C4-2B (cell line): ENCODE measurements at regions not wholly inside any gene's neighbourhood (a gene's known extent, or its start where the extent isn't known, plus 50 kb on each side); places are given as distances from the start of the nearest gene placed in this dataset.

Experiments
- H3K27ac ChIP-seq: fragments of 450-650 bp; 2 replicates; pipeline ENCODE4 v1.5.1; 2017
- ZFX ChIP-seq: fragments of 450-650 bp; IDR thresholded peaks from 2 replicates; pipeline ENCODE4 v1.6.1; 2017
- TF ChIP-seq, protein P1 (sequence below): fragments of 450-650 bp; conservative IDR thresholded peaks from 2 replicates; pipeline ENCODE4 v1.5.1; 2017; ENCODE audit warnings: mild to moderate bottlenecking

DNA sequence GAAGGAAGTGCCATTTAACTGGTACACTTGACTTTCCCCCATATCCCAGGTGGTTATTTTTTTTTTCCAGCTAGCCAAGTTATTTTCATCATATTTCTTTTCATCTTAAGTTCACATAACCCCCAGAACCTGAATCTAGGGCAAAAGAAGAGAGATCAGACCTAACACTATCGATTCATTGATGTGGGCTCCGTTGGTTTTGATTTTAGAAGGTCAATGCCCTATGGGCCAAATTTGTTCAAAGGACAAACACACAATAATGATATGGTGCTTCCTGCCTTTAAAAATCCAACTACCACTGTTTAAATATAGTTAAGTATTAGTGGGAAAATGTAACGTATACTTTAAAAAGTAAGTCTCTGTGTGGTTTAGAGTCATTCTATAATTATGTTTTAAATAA, 665.7 kb downstream of the ZNF674 start:
- H3K27ac ChIP-seq: no peak overlapping the region
- no peak for TF ChIP-seq ZFX
- TF ChIP-seq, protein P1, sequence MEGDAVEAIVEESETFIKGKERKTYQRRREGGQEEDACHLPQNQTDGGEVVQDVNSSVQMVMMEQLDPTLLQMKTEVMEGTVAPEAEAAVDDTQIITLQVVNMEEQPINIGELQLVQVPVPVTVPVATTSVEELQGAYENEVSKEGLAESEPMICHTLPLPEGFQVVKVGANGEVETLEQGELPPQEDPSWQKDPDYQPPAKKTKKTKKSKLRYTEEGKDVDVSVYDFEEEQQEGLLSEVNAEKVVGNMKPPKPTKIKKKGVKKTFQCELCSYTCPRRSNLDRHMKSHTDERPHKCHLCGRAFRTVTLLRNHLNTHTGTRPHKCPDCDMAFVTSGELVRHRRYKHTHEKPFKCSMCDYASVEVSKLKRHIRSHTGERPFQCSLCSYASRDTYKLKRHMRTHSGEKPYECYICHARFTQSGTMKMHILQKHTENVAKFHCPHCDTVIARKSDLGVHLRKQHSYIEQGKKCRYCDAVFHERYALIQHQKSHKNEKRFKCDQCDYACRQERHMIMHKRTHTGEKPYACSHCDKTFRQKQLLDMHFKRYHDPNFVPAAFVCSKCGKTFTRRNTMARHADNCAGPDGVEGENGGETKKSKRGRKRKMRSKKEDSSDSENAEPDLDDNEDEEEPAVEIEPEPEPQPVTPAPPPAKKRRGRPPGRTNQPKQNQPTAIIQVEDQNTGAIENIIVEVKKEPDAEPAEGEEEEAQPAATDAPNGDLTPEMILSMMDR: no peak

DNA sequence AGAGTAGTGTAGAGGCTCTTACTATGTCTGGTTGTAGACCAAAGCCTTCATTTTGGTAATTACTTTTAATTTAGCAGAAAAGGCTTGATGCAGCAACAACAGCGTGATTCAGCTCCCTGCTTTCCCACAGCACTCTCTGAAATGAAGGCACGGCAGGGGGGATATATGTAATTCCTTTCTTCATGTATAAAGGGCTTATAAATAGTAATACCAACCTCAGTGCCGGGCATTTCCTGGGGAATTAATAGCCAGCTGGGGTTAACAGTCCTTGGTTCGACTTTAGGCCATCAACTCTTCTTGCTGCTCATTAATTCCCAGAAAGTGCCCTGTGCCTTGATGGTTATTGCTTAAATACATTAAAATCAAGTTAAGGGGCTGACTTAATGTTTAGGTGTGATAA, 669.0 kb downstream of the ZNF674 start:
- H3K27ac ChIP-seq: no peak overlapping the region
- no peak for TF ChIP-seq ZFX
- TF ChIP-seq, protein P1: no peak

DNA sequence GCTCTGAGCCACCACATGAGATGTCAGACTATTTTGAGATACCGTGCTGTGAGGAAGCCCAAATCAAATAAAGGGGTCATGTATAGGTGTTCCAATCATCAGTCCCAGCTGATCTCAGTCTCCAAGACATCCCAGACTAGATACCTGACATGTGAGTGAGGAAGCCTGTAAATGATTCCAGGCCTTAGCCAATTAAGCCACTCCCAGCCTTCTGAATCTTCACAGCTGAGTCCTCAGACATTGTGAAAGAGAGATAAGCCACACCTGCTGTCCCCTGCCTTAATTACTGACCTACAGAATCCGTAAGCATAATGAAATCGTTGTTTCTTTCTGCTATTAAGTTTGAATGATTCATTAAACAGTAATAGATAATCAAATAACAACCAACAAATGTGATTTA, 671.4 kb downstream of the ZNF674 start:
- no peak overlapping the region for H3K27ac ChIP-seq
- TF ChIP-seq, protein P1: no peak

DNA sequence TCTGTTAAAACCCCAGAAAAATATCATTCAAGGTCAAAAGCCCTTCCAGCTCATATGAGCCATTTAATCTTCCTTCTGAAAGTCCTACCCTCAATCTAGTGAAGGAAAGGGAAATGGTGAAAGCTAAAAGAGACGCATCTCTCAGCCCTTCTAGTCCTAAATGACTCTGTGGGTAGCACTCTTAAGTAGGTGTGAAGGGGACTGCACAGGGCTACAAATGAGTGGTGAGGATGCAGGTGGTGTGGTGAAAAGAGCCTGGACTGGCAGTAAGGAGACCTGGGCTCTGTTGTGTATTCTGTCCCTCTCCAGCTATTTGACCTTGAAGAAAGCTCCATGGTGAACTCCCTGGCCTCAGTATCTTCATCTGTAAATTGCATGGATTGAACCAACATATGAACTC, 671.8 kb upstream of the DIPK2B start:
- TF ChIP-seq ZFX: no peak
- TF ChIP-seq, protein P1: no peak
- H3K27ac ChIP-seq: no peak overlapping the region

DNA sequence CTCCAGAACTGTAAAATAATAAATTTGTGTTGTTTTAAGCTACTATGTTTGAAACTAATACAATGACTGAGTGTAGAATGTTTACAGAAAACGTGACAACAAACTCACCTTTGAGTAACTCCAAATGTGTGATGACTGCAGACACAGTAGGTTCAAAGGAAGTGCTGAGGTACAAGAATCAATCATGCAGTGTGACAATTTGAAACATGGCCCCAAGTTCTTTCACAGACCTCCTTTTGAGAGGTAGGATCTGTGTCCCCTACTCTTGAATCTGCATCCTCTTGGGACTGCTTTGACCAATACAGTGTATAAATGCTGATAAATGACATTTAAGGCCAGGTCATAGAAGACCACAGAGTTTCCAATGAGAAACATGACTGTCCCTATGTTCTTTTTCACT, 667.7 kb upstream of the DIPK2B start:
- no peak overlapping the region for H3K27ac ChIP-seq
- no peak for TF ChIP-seq ZFX
- TF ChIP-seq, protein P1: no peak

DNA sequence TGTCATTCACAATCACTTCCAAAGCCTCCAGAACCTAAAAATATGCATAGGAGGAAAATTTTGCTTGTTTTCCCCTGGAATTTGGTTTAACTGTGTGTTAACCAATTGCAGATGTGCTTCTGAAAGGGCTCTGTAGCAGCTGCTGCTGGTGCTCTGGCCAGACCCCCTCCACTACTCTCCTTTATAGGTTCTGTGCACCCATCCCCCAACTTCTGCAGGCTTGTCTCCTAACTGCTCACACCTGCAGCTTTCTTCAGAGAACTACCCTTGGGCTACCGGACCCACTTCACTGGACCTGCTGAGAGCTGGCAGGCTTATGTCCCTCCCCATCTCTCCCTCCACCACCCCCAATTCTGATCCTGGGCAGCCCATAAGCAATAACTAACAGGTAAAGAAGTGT, 662.1 kb upstream of the DIPK2B start:
- H3K27ac ChIP-seq: no peak overlapping the region
- TF ChIP-seq ZFX: no peak
- TF ChIP-seq, protein P1: no peak

DNA sequence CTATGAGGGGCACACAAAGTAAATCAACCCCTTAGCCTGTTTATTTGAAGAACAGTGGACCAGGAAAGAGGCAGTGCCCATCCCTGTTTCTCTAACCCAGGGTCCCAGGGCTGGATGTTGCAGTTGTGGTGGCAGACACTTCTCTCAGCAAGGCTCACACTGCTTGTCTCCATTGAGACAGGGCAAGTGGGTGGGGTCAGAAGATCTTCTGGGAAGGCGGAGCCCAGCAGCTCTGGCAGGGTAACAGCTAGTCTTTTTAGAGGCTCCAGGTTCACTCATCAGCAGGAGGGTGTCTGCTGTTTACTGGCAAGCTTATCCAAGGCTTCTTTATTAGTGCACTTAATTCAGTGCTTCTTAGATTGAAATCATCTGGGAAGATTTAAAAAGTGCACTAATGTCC, 659.8 kb upstream of the DIPK2B start:
- H3K27ac ChIP-seq: no peak overlapping the region
- no peak for TF ChIP-seq ZFX
- TF ChIP-seq, protein P1: no peak
